GM12878 (cell line): ENCODE measurements at regions not wholly inside any gene's neighbourhood (a gene's known extent, or its start where the extent isn't known, plus 50 kb on each side); places are given as distances from the start of the nearest gene placed in this dataset.

Experiments
- ATAC-seq: fragments of 200-7000 bp; cut with Tn5 transposase; 3 replicates; pipeline ENCODE4 v1.9.1; 2020; ENCODE audit warnings: mild to moderate bottlenecking, moderate library complexity
- BruUV-seq: library from RNA; stranded (reverse); fragments of 400-500 nt; replicated peaks from 2 replicates; lab custom pipeline; 2021; lab: Mats Ljungman, UMichigan
- CTCF ChIA-PET: fragments of 300-600 bp; sonication (Branson Sonifier 250); formaldehyde crosslinking; extraction: SDS; loops from one replicate; lab custom pipeline; 2021; ENCODE audit warnings: inconsistent platforms; lab: Yijun Ruan, JAX
- POLR2A ChIA-PET: fragments of 350-600 bp; formaldehyde crosslinking; extraction: SDS; loops from one replicate; lab custom pipeline; 2021; ENCODE audit warnings: inconsistent platforms; lab: Charles Lee
- RAD21 ChIA-PET: fragments of 300-600 bp; sonication (Branson Sonifier 250); formaldehyde crosslinking; loops from one replicate; lab custom pipeline; 2023; ENCODE audit warnings: antibody characterized with exemption; ENCODE audit not compliant: unreplicated experiment; lab: Charles Lee
- SMC1A ChIA-PET: fragments of 300-600 bp; sonication (Branson Sonifier 250); formaldehyde crosslinking; loops from one replicate; lab custom pipeline; 2023; ENCODE audit not compliant: unreplicated experiment, uncharacterized antibody; lab: Charles Lee
- DNase-seq: peaks from one replicate; pipeline ENCODE4 v3.0.0-alpha.2; 2011; ENCODE audit warnings: low read depth, low spot score
- FAIRE-seq: peaks from 3 replicates; lab custom pipeline; 2011; peaks lifted over from hg19 to GRCh38; lab: Jason Lieb, UNC
- H2AFZ ChIP-seq: 2 replicates; pipeline ENCODE4 v1.6.0; 2011; ENCODE audit warnings: low read depth, low read length, control low read depth; ENCODE audit not compliant: control insufficient read depth
- H3K27ac ChIP-seq: 2 replicates; pipeline ENCODE4 v1.5.1; 2011; ENCODE audit warnings: control low read depth; ENCODE audit not compliant: control insufficient read depth, insufficient read depth
- H3K27me3 ChIP-seq, 2 experiments: replicated peaks in 1 of 2; 2 replicates each; pipeline versions ENCODE4 v1.6.0 to v1.6.1; 2011; ENCODE audit warnings: low read length in 1 of 2; ENCODE audit not compliant: control insufficient read depth in 2 of 2, insufficient read depth in 2 of 2
- H3K36me3 ChIP-seq, 2 experiments: 2 replicates each; pipeline ENCODE4 v1.5.1; 2011; ENCODE audit warnings: low read length in 1 of 2; ENCODE audit not compliant: control insufficient read depth in 2 of 2, insufficient read depth in 2 of 2
- H3K4me1 ChIP-seq: 2 replicates; pipeline ENCODE4 v1.6.1; 2011; ENCODE audit warnings: mild to moderate bottlenecking, low read length, moderate library complexity, mixed read lengths; ENCODE audit not compliant: control insufficient read depth, insufficient read depth
- H3K4me2 ChIP-seq: 2 replicates; pipeline ENCODE4 v1.6.0; 2011; ENCODE audit warnings: control low read depth; ENCODE audit not compliant: control insufficient read depth, insufficient read depth
- H3K4me3 ChIP-seq: fragments of 200-600 bp; sonication (generic); 2 replicates; pipeline ENCODE4 v1.5.1; 2016
- H3K79me2 ChIP-seq: 2 replicates; pipeline ENCODE4 v1.6.0; 2011; ENCODE audit warnings: low read length; ENCODE audit not compliant: control insufficient read depth, insufficient read depth
- H3K9ac ChIP-seq: 2 replicates; pipeline ENCODE4 v1.8.0; 2011; ENCODE audit warnings: low read length, control low read depth, mixed read lengths; ENCODE audit not compliant: control insufficient read depth, insufficient read depth
- H3K9me3 ChIP-seq: replicated peaks from 3 replicates; pipeline ENCODE4 v1.5.1; 2011; ENCODE audit warnings: mild to moderate bottlenecking, low read length; ENCODE audit not compliant: control insufficient read depth, insufficient read depth
- H4K20me1 ChIP-seq: 2 replicates; pipeline ENCODE4 v1.6.0; 2011; ENCODE audit not compliant: control insufficient read depth, insufficient read depth
- BCL11A ChIP-seq: IDR thresholded peaks from 2 replicates; pipeline ENCODE4 v1.6.1; 2011; ENCODE audit warnings: low read depth, low read length
- BHLHE40 ChIP-seq, 2 experiments: fragments of 450-650 bp in 1 of 2; IDR thresholded peaks; 2 replicates each; pipeline ENCODE4 v1.6.1; 2011 to 2017; ENCODE audit warnings: low read depth in 2 of 2, borderline replicate concordance in 1 of 2, improper control_type of control experiment in 1 of 2, low read length in 1 of 2, mild to moderate bottlenecking in 1 of 2
- BRCA1 ChIP-seq: IDR thresholded peaks from 2 replicates; pipeline ENCODE4 v1.6.1; 2011; ENCODE audit warnings: low read depth, low read length, improper control_type of control experiment
- CREM ChIP-seq: IDR thresholded peaks from 2 replicates; pipeline ENCODE4 v1.6.1; 2014; ENCODE audit warnings: antibody characterized with exemption, low read depth
- E4F1 ChIP-seq: fragments of 450-650 bp; IDR thresholded peaks from 2 replicates; pipeline ENCODE4 v1.6.1; 2018; ENCODE audit warnings: borderline replicate concordance, mild to moderate bottlenecking; ENCODE audit not compliant: partially characterized antibody
- ETV6 ChIP-seq, 2 experiments: fragments of 450-650 bp in 1 of 2; IDR thresholded peaks in 1 of 2; conservative IDR thresholded peaks in 1 of 2; 2 replicates each; pipeline ENCODE4 v1.6.1; 2014; ENCODE audit warnings: antibody characterized with exemption in 1 of 2, borderline replicate concordance in 1 of 2, low read depth in 1 of 2, mild to moderate bottlenecking in 1 of 2, moderate library complexity in 1 of 2
- HDGF ChIP-seq: fragments of 450-650 bp; IDR thresholded peaks from 2 replicates; pipeline ENCODE4 v1.6.1; 2016; ENCODE audit warnings: antibody characterized with exemption
- MEF2A ChIP-seq: IDR thresholded peaks from 2 replicates; pipeline ENCODE4 v1.6.1; 2011; ENCODE audit warnings: low read depth, mild to moderate bottlenecking, low read length, moderate library complexity; ENCODE audit not compliant: insufficient read depth
- MYB ChIP-seq: fragments of 150-350 bp; IDR thresholded peaks from 2 replicates; pipeline ENCODE4 v1.6.1; 2014; ENCODE audit warnings: mild to moderate bottlenecking, low read depth, low read length, borderline replicate concordance
- NFXL1 ChIP-seq: fragments of 450-650 bp; IDR thresholded peaks from 2 replicates; pipeline ENCODE4 v1.6.1; 2017; ENCODE audit warnings: antibody characterized with exemption, mild to moderate bottlenecking, borderline replicate concordance
- NR2C2 ChIP-seq: IDR thresholded peaks from 2 replicates; pipeline ENCODE4 v1.6.1; 2011; ENCODE audit warnings: borderline replicate concordance, low read depth; ENCODE audit not compliant: control insufficient read depth, insufficient read length
- NR2F1 ChIP-seq: fragments of 450-650 bp; conservative IDR thresholded peaks from 2 replicates; pipeline ENCODE4 v1.6.1; 2017; ENCODE audit warnings: mild to moderate bottlenecking
- NRF1 ChIP-seq: conservative IDR thresholded peaks from 2 replicates; pipeline ENCODE4 v1.6.1; 2011; ENCODE audit warnings: mild to moderate bottlenecking, low read depth, low read length, improper control_type of control experiment
- PAX5 ChIP-seq: IDR thresholded peaks from 2 replicates; pipeline ENCODE4 v1.6.1; 2011; ENCODE audit warnings: low read depth, low read length, borderline replicate concordance
- SP1 ChIP-seq: IDR thresholded peaks from one replicate; pipeline ENCODE4 v1.6.1; 2011; ENCODE audit warnings: low read depth, low read length
- ZSCAN29 ChIP-seq: fragments of 450-650 bp; IDR thresholded peaks from 2 replicates; pipeline ENCODE4 v1.6.1; 2017; ENCODE audit warnings: mild to moderate bottlenecking, moderate library complexity
- WGBS: methylation state at CpG from one replicate; pipeline ENCODE4 v1.1.6; 2016; ENCODE audit warnings: low lambda C conversion rate; ENCODE audit not compliant: insufficient replicate concordance, insufficient coverage; ENCODE audit errors: missing lambda C conversion rate; 5-methylcytosine and 5-hydroxymethylcytosine counted together
- in situ Hi-C: fragments of 300-500 bp; cut with MboI; formaldehyde crosslinking; loops from 9 replicates; pipeline ENCODE4 v1.14.3; 2018; ENCODE audit warnings: mixed read lengths
- intact Hi-C: fragments of 100-400 bp; cut with micrococcal nuclease; formaldehyde crosslinking; loops from one replicate; pipeline ENCODE4 v1.14.2; 2022; ENCODE audit not compliant: unreplicated experiment

- RAD21 ChIA-PET: no interaction called here
- TF ChIP-seq NR2F1 (no peak), ZSCAN29 (no peak), ETV6 (conservative IDR thresholded peaks at IDR 0.05 in 1 of 2, IDR thresholded peaks at IDR 0.05 in 1 of 2; ENCODE audit: borderline replicate concordance in 1 of 2, low read depth in 1 of 2) (no peak), BHLHE40 (IDR thresholded peaks at IDR 0.05; ENCODE audit: borderline replicate concordance in 1 of 2, low read depth in 2 of 2, low read length in 1 of 2) (no peak), MEF2A (no peak)
- in situ Hi-C loops: no loop called here
- intact Hi-C loops: no loop called here
- Histone ChIP-seq H3K9me3 (peaks cover 9% of the 10 kb centered on the region; the same call in 2 of the 3 replicates), H3K27me3 (peaks cover 0 to 9% of the 10 kb centered on the region in 2 experiments; a peak in 1 of 4 replicates), H4K20me1 (no peaks in the 10 kb centered on the region), H3K4me3 (no peak overlapping the region), H3K9ac (no peak overlapping the region), H3K36me3 (no peaks in the 10 kb centered on the region), H2AFZ (no peak overlapping the region), H3K4me1 (peaks cover 8% of the 10 kb centered on the region), H3K79me2 (no peaks in the 10 kb centered on the region), H3K27ac (no peak overlapping the region), H3K4me2 (no peak overlapping the region)
- 85% methylated on average over 1 of the region's 1 CpG for WGBS
- BruUV-seq: no TSS peak
- ATAC-seq: no peak
- CTCF ChIA-PET: no interaction called here
- POLR2A ChIA-PET: no interaction called here
- SMC1A ChIA-PET: interaction anchor here (1.2 to 1.8 kb wide), 2 partner anchors 22 to 99 kb away, joined by 3 to 5 read pairs; no protein-coding TSS in a partner anchor
- DNase-seq: no peak
- FAIRE-seq: no peak
Observed at GRCh38 chr5:56664025-56664424, 151.3 kb upstream of the MAP3K1 start.

GRCh38 chr5:56663523-56663922, 151.8 kb upstream of the MAP3K1 start:
- H3K4me2 ChIP-seq: no peak overlapping the region
- no peak for DNase-seq
- intact Hi-C loops (no loop called here), in situ Hi-C loops (no loop called here)
- H3K9me3 ChIP-seq: peaks cover 9% of the 10 kb centered on the region; the same call in 2 of the 3 replicates
- RAD21 ChIA-PET: no interaction called here
- H3K27ac ChIP-seq: no peak overlapping the region
- TF ChIP-seq BRCA1 (no peak), PAX5 (no peak), NFXL1 (no peak), MYB (no peak), E4F1 (no peak), SP1 (no peak), NR2C2 (no peak), ETV6 (conservative IDR thresholded peaks at IDR 0.05 in 1 of 2, IDR thresholded peaks at IDR 0.05 in 1 of 2; ENCODE audit: borderline replicate concordance in 1 of 2, low read depth in 1 of 2) (no peak), CREM (no peak), BCL11A (no peak), HDGF (no peak), NRF1 (no peak)
- TF ChIP-seq, all 136 proteins: peak for 0
- ChIA-PET POLR2A (no interaction called here), SMC1A (interaction anchor here (1.0 to 1.8 kb wide), 4 partner anchors 23 to 119 kb away, joined by 3 to 5 read pairs (median 3); no protein-coding TSS in a partner anchor), CTCF (interaction anchor here (1.1 kb wide), 1 partner anchor 112 kb away, joined by 3 read pairs; no protein-coding TSS in a partner anchor)
- no peaks in the 10 kb centered on the region for H4K20me1 ChIP-seq
- H2AFZ ChIP-seq: no peak overlapping the region
- BruUV-seq: no TSS peak
- H3K79me2 ChIP-seq: no peaks in the 10 kb centered on the region
- H3K4me1 ChIP-seq: peaks cover 11% of the 10 kb centered on the region
- no peaks in the 10 kb centered on the region for H3K36me3 ChIP-seq
- H3K9ac ChIP-seq: no peak overlapping the region
- no peak overlapping the region for H3K4me3 ChIP-seq
- H3K27me3 ChIP-seq: peaks cover 0 to 9% of the 10 kb centered on the region in 2 experiments; a peak in 1 of 4 replicates
- no peak for ATAC-seq
- 59% methylated on average over 4 of the region's 4 CpGs for WGBS
- FAIRE-seq: no peak
